Fibroblast of skin of abdomen (primary cell): ENCODE measurements at regions not wholly inside any gene's neighbourhood (a gene's known extent, or its start where the extent isn't known, plus 50 kb on each side); places are given as distances from the start of the nearest gene placed in this dataset.
A peak's percentile ranks its signal among the peaks of the same experiment; 100 is the strongest.
"Not testable (repeated sequence)": the region's sequence is repeated elsewhere in the genome, so short reads cannot be mapped to it uniquely, and the experiment has no call there.

Experiments used
- DNase-seq: peaks from one replicate; pipeline ENCODE4 v3.0.0-alpha.2; 2013

DNA sequence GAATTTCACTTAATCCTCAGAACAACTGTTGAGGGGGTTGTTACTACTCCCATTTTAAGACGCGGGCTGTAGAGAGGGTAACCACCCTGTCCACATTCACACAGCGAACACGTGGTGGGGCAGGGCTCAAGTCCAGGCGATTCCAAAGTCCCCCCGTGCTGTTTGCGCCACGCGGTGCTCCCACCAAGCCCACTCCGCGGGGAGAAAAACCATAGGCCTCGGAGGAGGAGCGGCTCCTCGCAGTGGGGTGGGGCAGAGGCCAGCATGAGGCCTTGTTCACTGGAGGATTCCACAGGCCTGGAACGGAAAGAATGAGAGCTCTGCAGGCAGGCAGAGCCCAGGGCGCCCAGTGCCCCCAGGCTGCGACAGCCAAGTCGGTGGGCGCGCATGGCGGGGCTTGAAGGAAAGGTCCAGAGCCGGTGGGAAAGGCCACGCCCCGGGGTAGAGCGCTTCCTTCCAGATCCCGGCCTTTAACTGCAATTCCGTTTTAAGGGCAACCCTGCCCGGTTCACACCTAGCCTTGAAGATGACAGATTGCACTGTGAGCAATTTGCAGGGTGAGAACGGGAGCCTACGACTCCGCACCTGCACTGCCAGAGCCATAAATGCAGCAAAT lies 161.8 kb upstream of the TBL1XR1 start:
- no peak for DNase-seq

DNA sequence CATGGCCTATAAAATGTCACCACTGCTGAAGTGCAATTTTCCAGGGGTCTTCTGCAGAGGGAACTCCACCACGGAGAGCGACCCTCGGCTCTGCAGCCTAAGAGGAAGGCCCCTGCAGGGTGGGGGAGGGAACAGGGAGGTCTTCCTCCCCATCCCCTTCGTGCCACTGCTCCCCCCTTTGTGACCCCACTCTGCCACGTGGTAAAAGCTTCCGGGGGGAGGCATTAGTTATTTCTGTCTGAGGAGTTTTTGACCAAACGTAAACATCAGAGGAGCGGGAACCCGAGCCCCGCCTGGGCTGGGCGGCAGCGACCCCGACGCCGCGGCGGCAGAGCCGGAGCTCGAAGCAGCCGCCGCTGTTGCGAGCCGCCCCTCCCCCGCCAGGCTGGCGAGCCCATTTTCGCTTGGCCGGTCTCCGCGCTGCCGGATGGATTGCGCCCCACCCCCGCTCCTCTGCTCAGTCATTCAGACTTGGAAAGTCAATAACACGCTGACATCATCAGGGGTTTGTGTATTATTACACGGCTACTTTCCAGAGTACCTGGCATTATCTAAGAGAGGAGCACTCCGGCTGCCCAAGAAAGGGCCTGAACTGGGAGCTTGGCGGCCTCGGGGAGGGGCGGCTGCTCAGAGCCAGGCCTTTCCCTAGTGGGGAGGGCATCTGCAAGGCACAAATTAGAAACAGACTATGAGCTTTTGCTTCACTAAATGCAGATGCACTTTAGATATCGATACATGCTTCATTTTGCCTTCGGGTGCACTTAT lies 162.5 kb upstream of the TBL1XR1 start:
- DNase-seq, result peak; percentile 99

DNA sequence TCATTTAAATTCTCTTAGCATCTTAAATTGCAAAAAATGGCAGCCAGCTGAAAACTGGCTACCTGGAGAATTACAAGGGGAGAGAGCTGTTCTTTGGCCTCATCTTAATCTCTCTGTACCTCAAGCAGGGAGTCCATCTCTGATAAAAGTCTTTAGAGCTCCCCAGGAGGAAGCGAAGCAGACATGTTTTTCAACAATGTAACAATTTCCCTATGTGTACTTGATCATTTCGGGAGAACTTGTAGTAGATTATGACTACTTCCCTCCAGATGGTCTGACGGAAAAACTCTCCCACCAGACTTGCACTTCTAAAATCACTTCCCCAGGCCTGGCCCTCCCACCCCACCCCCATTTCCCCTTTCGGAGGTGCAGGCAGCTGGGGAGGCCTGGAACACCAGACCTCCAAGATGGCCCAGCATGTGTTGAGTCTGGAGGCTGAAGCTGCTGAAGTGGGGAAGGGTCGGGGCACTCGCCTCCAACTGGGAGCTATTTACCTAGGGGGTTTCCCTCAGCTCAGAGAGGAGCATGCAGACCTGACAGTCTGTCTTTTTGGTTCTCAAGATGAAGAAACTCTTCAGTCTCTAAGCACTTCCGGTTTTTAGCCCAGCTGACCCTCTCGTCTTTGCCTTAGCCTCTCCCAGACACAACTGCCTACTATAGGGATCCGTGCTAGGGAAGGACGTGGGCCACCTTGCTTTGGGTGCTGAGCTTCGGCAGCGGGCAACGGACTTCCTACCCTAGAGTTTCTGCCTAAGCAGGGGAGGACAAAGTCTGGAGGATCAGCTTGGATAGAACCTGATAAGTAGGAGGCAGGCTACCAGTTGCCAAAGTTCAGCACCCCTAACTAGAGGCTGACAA lies 164.0 kb upstream of the TBL1XR1 start:
- DNase-seq, result no peak

DNA sequence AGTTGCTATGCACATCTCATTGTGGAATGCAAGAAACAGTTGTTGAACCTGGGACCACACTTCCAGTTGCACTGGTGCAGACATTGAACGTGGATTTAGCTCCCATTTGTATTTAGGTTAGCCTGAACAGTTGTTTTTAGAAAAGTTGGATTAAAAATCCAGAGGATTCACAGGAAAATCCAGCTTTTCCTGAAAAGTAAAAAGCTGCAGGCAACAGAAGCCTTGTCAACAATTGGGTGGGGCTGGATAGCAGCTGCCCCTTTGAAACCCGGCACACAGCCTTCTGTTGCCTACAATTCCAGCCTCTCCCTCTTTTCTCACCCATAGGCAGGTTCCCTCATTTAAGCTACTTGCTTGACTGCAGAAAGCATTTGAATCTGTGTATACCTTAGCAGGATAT lies 165.3 kb upstream of the TBL1XR1 start:
- DNase-seq, result no peak

DNA sequence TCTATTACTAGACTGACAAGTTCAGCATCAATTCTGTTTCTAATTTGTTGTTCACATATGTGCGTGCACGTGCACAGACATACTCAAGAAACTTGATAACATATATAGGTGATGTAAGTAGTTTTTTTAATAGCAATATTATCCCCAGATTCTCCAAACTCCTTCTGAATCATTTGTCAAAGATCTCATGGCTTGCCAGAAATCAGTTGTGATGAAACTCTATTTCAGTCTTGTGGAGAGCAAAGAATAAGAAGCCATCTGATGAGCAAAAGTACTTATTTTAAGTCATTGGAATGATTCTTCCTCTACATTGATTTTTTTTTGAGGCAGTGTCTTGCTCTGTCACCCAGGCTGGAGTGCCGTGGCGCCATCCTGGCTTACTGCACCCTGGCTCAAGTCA lies 167.0 kb upstream of the TBL1XR1 start:
- DNase-seq, result peak; percentile 28

DNA sequence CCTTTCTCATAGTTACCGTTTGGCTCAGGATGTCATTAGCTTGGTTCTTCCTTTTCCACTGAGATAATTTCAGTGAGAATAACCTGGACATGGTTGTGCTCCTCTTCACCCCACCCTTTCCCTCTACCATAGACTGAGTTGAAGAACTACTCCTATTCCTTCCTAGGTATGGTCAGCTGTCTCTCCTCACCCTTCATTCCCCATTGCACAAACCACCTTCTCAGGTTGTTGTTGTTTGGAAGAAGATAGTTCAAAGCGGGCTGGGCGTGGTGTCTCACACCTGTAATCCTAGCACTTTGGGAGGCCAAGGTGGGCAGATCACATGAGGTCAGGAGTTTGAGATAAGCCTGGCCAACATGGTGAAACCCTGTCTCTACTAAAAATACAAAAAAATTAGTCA lies 168.0 kb upstream of the TBL1XR1 start:
- DNase-seq, result not testable (repeated sequence)

DNA sequence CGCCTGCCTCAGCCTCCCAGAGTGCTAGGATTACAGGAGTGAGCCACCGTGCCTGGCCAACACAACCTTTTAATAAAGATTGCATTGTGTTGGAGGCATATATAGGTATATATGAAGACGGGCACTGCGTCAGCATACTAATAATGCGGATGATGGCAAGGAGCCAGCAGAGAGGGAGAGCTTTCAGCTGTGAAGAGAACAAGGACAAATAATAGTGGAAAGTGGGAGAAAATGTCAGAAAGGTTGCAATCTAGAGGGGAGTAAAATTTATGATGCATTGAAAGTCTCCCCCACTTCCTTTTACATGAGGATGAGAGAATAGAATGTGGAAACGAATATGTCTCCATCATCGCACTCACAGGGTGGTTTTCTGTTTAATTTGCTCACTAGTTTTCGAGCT lies 170.5 kb upstream of the TBL1XR1 start:
- DNase-seq, result no peak

DNA sequence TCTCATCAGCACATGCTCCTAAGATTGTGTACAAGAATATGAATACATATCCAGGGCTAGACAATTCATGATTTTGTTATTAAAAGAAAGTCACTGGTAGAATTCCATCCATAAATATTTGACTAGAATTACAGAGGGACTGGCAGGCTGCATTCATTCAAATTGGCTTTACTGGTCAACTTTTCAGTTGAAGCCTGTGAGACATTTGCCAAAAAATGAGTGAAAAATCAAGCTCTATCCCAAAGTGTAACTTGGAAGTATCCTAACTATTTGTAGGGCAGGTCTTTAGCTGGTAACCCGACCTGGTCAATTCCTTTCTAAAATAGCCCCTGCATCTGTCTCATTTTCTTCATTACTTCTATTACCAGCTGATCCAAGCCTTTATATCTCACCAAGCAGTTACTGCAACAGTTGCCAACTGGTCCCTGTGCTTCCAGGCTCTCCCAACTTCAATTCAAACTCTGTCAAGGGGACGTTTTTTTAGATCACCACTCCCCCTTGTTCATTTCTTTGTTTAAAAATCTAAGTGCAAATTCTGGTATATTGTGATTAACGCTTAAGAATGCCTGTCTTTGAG lies 173.1 kb upstream of the TBL1XR1 start:
- DNase-seq, result no peak

DNA sequence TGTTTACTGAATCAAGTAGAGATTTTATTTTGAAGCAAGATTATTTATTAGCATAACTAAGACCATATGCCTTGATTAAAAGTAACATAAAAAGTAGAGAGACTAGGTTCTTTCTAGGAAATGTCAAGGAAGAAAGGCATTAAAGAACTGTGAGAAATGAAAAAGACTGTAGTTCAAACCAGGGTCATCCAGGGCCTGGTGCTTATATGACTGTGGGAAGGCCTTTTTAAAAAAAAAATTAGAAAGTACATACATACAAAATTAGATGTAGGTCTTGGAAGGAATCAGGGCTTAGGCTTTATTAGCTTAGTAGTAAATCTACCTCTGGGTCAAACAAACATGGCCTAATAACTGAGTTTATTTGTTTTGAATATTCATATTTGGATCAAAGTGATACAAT lies 173.9 kb upstream of the TBL1XR1 start:
- DNase-seq, result no peak

DNA sequence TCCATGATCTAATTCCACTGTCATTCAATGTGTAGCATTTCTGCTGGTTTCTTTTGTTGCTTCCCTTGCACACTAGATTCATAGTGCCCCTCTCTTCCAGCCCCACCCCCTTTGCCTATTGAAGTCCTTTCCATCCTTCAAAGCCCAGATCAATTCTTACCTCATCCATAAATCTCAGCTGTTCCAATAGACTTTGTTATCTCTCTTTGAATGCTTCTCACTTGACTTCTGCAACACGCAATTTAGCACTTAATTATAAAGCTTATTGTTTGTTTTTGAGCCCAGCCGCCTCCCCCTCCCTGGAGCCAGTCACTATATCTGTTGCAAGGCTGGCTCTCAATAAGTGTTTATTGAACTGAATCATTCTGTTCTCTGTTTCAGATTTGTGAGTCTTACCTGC lies 174.6 kb upstream of the TBL1XR1 start:
- no peak for DNase-seq

DNA sequence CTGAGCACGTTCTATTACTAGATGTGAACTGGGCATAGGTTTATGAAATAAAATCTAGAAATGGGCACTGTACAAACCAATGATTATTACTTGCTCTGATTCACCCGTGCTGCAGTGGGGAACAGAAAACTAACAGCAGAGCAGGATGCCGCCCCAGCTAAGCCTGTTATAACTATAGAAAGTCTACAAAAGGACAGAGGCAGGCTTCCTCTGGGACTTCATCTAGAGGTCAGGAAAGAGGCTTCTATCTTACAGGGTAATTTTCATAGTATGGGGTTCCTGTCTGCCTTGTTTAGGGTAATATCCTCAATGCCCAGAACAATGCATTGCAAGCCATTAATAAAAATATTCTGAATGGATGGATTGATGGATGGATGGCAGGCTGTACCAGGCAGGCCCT lies 177.0 kb upstream of the TBL1XR1 start:
- DNase-seq, result no peak

DNA sequence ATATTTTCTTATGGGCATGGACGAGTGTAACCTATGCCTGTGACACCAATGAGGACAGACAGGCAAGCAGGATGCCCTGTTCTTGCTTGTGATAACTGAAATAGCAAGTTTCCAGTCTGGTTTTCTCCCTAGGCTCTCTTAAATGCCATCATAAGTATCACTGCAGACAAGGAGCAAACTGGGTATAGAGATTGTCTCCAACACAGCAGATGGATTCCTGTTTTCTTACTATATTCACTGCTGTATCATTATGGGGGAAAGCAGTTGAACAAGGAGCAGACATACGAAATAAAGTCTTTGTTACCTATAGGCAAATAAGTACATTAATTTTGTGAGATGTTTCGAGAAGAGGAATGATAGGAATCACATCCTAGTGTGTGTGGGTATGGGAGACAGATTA lies 178.0 kb upstream of the TBL1XR1 start:
- no peak for DNase-seq

DNA sequence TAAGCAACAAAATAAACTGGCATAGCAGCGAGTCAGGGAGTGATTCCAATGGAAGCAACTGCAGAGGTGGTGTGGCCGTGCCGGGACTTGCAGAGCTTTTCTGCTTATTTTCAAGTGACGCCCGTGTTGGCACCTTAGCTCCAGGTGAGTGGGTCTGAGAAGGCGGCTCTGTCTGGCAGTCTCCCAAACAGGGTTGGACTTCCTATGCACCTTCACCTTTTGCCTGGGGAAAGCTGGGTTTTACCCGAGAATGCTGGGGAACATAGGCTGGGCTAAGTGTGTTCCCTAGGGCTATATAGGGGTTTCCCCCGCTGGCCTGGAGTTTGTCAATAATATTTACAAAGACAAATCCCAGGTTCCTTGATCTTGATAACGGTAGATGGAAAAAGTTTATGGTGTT lies 179.9 kb upstream of the TBL1XR1 start:
- no peak for DNase-seq

DNA sequence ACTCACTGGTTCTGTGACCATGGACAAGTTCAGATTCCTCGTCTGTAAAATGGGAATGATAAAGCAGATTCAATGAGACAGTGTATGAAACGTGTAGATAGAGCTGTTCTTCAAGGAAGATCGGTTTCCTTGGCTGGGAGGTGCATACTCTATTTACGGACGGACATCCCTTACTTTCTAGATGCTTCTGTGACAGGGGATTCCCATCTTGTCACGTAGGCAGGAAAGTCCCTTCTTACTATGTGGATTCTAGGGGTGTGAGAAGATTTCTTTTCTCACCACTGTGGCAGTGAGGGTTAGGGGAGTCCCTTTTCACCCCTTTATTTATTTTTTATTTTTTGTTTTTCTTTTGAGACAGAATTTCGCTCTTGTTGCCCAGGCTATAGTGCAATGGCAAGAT lies 180.9 kb upstream of the TBL1XR1 start:
- no peak for DNase-seq

DNA sequence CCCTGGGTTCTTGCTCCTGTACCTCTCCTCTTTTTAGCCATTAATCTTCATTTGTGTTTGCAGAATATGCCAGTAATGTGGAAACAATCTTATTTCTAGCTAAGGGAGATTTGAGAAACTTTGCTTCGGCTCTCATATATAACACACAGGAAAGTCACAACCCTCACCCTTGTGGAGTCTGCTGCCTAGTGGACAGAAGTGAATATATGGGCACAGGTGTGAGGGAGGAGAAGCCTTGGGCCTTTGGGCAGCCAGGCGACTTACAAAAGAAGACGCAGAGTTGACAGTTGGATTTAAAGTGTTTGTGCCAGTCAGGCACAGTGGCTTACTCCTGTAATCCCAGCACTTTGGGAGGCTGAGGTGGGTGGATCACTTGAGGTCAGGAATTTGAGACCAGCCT lies 181.8 kb upstream of the TBL1XR1 start:
- no peak for DNase-seq

DNA sequence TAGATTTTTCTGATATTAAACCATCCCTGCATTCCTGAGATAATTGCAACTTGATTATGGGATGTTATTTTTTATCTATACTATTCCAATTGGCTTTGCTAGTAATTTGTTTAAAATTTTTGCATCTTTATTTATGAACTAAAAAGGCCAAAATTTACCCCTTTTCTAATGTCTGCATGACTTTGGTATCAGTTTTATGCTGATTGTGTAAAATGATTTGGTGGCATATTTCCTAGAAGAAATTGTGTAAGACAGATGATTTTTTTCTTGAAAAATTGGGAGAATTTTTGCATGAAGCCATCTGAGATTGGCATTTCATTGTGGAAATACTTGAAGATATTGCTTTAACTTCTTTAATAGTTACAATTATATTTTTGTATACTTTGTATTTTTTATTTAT lies 183.8 kb upstream of the TBL1XR1 start:
- DNase-seq, result no peak

DNA sequence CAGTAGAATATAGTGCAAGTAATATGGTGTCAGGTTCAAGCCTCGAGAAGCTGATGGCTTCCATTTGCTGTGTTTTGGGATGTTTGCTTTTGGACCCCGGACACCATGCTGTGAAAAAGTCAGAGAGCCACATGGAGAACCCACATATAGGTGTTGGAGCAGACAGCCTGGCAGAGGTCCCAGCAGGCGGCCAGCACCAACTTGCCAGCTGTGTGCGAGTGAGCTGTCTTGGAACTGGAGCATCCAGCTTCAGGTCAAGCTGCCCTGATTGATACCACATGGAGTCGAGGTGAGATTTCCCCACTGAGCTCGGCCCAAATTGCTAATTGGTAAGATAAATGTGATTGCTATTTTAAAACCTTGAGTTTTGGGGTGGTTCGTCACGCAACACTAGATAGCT lies 185.7 kb upstream of the TBL1XR1 start:
- no peak for DNase-seq

DNA sequence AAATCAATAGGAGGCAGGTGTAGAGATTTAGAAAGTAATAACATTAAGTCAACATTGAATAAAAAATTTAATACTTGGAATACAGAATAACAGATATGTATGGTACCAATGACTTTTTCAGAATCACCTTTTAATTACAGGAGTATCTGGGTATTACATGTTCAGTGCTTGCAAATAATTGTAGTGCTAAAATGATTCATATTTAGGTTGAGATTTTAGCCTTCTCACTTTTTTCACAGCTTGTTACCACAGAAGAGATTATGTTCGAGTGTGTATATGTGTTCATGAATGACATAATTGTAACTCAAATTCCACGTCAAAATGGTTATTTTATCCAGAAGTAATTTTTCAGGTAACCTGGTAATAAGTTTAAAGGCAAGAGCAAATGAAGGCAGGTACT lies 187.9 kb upstream of the TBL1XR1 start:
- no peak for DNase-seq

DNA sequence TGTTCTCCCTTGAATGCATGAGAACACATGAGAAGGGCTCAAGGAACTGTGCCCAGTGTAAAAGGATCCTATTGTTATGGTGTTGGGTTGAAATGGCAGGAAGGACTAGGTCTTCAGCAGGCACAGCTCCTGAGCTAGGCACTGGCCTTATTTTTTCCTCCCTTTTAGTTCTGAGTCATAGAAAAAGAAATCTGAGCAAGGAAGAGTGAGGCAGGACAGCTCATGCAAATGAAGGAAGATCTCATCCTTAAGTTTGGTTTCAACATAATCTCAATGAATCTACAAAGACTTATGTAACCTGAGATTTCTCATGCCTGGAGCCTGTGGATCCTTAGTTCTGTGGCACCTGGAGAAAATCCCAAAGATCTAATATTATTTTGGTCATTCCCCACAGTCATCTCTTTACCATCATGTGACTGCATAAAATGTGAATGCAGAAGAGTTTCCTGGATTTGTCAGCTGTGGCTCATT lies 188.6 kb upstream of the TBL1XR1 start:
- DNase-seq, result peak; percentile 47

DNA sequence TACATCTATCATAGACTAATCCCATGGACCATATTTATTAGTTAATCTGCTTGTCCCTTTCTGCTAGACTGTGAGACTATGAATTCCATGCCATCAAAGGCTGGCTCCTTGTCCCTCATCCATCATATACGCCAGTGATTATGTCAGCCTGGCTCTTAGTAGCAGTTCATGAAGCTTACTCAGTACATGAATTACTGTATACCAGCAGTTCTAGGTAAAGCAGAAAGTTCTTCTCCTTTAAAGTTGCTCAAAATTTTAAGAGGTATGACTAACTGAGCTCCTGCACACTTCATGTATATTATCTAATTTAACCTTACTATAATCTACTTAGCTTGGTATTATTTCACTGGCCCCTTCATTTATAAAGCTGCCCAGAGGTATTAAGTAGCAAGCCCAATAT lies 190.9 kb upstream of the TBL1XR1 start:
- no peak for DNase-seq

DNA sequence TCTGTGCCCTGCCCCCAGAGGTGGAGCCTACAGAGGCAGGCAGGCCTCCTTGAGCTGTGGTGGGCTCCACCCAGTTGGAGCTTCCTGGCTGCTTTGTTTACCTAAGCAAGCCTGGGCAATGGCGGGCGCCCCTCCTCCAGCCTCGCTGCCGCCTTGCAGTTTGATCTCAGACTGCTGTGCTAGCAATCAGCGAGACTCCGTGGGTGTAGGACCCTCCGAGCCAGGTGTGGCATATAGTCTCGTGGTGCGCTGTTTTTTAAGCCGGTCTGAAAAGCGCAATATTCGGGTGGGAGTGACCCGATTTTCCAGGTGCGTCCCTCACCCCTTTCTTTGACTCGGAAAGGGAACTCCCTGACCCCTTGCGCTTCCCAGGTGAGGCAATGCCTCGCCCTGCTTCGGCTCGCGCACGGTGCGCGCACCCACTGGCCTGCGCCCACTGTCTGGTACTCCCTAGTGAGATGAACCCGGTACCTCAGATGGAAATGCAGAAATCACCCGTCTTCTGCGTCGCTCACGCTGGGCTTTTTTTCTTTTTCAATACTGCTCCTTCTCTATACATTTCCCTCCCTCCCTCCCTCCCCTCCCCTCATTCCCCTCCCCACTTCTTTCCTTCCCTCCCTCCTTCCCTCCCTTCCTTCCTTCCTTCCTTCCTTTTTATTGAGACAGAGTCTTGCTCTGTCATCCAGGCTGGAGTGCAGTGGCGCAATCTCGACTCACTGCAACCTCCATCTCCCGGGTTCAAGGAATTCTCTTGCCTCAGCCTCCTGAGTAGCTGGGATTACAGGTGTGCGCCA lies 197.1 kb upstream of the TBL1XR1 start:
- DNase-seq, result not testable (repeated sequence)

DNA sequence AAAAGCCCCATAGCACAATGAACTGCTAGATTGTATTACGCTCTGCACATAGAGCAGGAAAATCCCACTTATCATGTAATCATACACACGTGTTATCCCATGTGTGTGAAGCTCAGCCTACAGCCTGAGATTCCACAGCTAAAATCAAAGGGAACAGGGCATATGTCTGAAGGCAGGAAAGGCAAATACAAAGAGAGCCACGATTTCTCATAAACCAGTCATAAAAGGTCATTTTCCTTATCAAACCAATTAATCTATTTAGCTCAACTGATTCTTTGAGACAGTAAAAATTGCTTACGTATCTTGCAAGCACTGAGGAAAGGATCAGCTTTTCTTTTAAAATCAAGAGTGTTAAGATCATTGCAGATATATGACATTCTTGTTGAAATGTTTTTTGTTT lies 199.5 kb upstream of the TBL1XR1 start:
- DNase-seq, result no peak
